ENCODE measurements at regions not wholly inside any gene's neighbourhood (a gene's known extent, or its start where the extent isn't known, plus 50 kb on each side); places are given as distances from the start of the nearest gene placed in this dataset.

- DNase-seq (no peak), ATAC-seq (no peak)
- intact Hi-C loops (cut with micrococcal nuclease) = no loop called here
- Mint-ChIP-seq H3K27ac (no peak overlapping the region), H3K36me3 (ENCODE audit: low read depth) (no peaks in the 10 kb centered on the region), H3K9me3 (peaks cover 2% of the 10 kb centered on the region), H3K4me1 (ENCODE audit: low read depth) (no peaks in the 10 kb centered on the region), H3K27me3 (no peaks in the 10 kb centered on the region), H3K4me3 (no peak overlapping the region)
- TF ChIP-seq CTCF (IDR thresholded peaks at IDR 0.05) = no peak
- ChIA-PET POLR2A (no interaction called here), CTCF (no interaction called here)
These were observed 1492.5 kb downstream of the HACE1 start for GRCh38 chr6:103367212-103367611.

GRCh38 chr6:103356531-103356930 is 1503.2 kb downstream of the HACE1 start:
- intact Hi-C loops (cut with micrococcal nuclease) = no loop called here
- ATAC-seq = no peak
- Mint-ChIP-seq H3K4me1 (ENCODE audit: low read depth) (no peaks in the 10 kb centered on the region), H3K4me3 (no peak overlapping the region), H3K27me3 (no peaks in the 10 kb centered on the region), H3K36me3 (ENCODE audit: low read depth) (no peaks in the 10 kb centered on the region), H3K9me3 (peaks cover 7% of the 10 kb centered on the region), H3K27ac (no peak overlapping the region)
- TF ChIP-seq CTCF (IDR thresholded peaks at IDR 0.05) = no peak
- DNase-seq = no peak
- CTCF ChIA-PET = no interaction called here
- POLR2A ChIA-PET = no interaction called here

GRCh38 chr6:103344554-103345163 is 1515.1 kb downstream of the HACE1 start:
- TF ChIP-seq CTCF (IDR thresholded peaks at IDR 0.05) = no peak
- H3K9me3 Mint-ChIP-seq = no peaks in the 10 kb centered on the region
- H3K27me3 Mint-ChIP-seq = no peaks in the 10 kb centered on the region
- intact Hi-C loops (cut with micrococcal nuclease) = no loop called here
- CTCF ChIA-PET = no interaction called here
- ATAC-seq (no peak), DNase-seq (no peak)
- H3K27ac Mint-ChIP-seq = no peak overlapping the region
- POLR2A ChIA-PET = no interaction called here
- H3K36me3 Mint-ChIP-seq (ENCODE audit: low read depth) = no peaks in the 10 kb centered on the region
- H3K4me3 Mint-ChIP-seq = no peak overlapping the region
- no peaks in the 10 kb centered on the region for H3K4me1 Mint-ChIP-seq (ENCODE audit: low read depth)

GRCh38 chr6:103335412-103335811 is 1524.3 kb downstream of the HACE1 start:
- intact Hi-C loops (cut with micrococcal nuclease) = no loop called here
- no peak for TF ChIP-seq CTCF (IDR thresholded peaks at IDR 0.05)
- H3K36me3 Mint-ChIP-seq (ENCODE audit: low read depth) = no peaks in the 10 kb centered on the region
- no peaks in the 10 kb centered on the region for H3K4me1 Mint-ChIP-seq (ENCODE audit: low read depth)
- CTCF ChIA-PET = no interaction called here
- POLR2A ChIA-PET = no interaction called here
- no peak for ATAC-seq
- no peak for DNase-seq
- H3K27me3 Mint-ChIP-seq = no peaks in the 10 kb centered on the region
- H3K9me3 Mint-ChIP-seq = no peaks in the 10 kb centered on the region
- H3K4me3 Mint-ChIP-seq = no peak overlapping the region
- H3K27ac Mint-ChIP-seq = no peak overlapping the region

GRCh38 chr6:103326760-103327757 is 1532.7 kb downstream of the HACE1 start:
- Mint-ChIP-seq H3K4me1 (ENCODE audit: low read depth) (no peaks in the 10 kb centered on the region), H3K27ac (no peak overlapping the region), H3K27me3 (no peaks in the 10 kb centered on the region), H3K36me3 (ENCODE audit: low read depth) (no peaks in the 10 kb centered on the region), H3K4me3 (no peak overlapping the region), H3K9me3 (peaks cover 3% of the 10 kb centered on the region)
- ChIA-PET POLR2A (no interaction called here), CTCF (no interaction called here)
- intact Hi-C loops (cut with micrococcal nuclease) = no loop called here
- ATAC-seq = no peak
- DNase-seq = no peak
- TF ChIP-seq CTCF (IDR thresholded peaks at IDR 0.05) = no peak

All from activated CD8-positive, alpha-beta T cell treated with anti-CD3 and anti-CD28 coated beads for 36 hours (primary cell).